Activated T-helper 17 cell treated with anti-CD3 and anti-CD28 coated beads, Interleukin-2, amount 50 U/mL, for 72 hours (primary cell): ENCODE measurements at regions not wholly inside any gene's neighbourhood (a gene's known extent, or its start where the extent isn't known, plus 50 kb on each side); places are given as distances from the start of the nearest gene placed in this dataset.
"Not testable (repeated sequence)": the region's sequence is repeated elsewhere in the genome, so short reads cannot be mapped to it uniquely, and the experiment has no call there.

Experiments used
- ATAC-seq: fragments of 150-1000 bp; cut with Tn5 transposase; replicated peaks from 2 replicates; pipeline ENCODE4 v1.10.0; 2021; ENCODE audit warnings: mild to moderate bottlenecking, moderate library complexity
- H3K27ac Mint-ChIP-seq: one replicate; pipeline ENCODE4 v1.8.0; 2022; ENCODE audit warnings: mixed read lengths
- H3K27me3 Mint-ChIP-seq: one replicate; pipeline ENCODE4 v1.8.0; 2022; ENCODE audit warnings: mixed read lengths
- H3K36me3 Mint-ChIP-seq: one replicate; pipeline ENCODE4 v1.8.0; 2022; ENCODE audit warnings: low read depth, mild to moderate bottlenecking, mixed read lengths
- H3K4me1 Mint-ChIP-seq: one replicate; pipeline ENCODE4 v1.8.0; 2022; ENCODE audit warnings: mixed read lengths
- H3K4me3 Mint-ChIP-seq: one replicate; pipeline ENCODE4 v1.8.0; 2022; ENCODE audit warnings: mild to moderate bottlenecking, mixed read lengths
- H3K9me3 Mint-ChIP-seq: one replicate; pipeline ENCODE4 v1.8.0; 2022; ENCODE audit warnings: mixed read lengths

DNA sequence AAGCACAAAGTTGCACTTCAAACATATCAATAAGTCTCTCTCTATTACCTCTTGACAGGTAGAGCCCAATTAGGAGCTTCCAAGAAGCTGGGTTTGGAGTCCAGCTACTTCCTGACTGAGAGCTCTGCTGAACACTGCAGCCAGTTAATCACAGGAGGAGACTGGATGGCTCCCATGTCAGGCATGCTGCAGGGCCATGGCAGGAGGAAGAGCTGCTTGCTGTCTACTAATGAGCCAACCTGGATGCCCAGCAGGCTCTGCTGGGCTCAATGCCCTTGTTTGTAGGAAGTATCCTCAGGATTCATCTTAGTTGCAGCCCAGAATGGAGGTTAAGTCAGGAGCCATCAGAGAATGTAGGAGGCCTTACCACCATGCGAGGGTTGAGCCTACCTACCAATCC is 91.9 kb downstream of the TMEM215 start:
- Mint-ChIP-seq H3K4me1 (no peaks in the 10 kb centered on the region), H3K36me3 (no peaks in the 10 kb centered on the region), H3K27ac (no peak overlapping the region), H3K27me3 (peaks cover 8% of the 10 kb centered on the region), H3K4me3 (no peak overlapping the region), H3K9me3 (no peaks in the 10 kb centered on the region)
- no peak for ATAC-seq

DNA sequence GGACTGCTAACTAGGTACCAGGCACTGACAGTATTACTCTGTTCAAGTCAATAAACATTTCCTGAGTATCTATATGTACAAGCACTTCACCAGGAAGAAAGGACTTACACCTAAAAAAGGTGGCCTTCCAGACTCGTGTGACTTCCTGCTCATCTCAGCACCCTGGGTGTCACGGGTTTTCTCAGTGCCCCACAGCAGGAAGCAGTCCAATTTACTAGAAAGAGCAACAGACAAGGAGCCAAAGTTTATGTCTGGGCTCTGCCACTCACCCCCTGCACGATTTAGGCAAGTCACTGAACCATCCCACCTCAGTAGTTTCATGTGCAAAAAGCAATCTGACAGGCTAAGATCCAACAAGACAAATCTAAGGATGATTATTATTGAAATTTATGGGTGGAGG is 92.4 kb downstream of the TMEM215 start:
- Mint-ChIP-seq H3K4me3 (no peak overlapping the region), H3K27me3 (peaks cover 8% of the 10 kb centered on the region), H3K36me3 (no peaks in the 10 kb centered on the region), H3K9me3 (no peaks in the 10 kb centered on the region), H3K27ac (no peak overlapping the region), H3K4me1 (no peaks in the 10 kb centered on the region)
- ATAC-seq, result no peak

DNA sequence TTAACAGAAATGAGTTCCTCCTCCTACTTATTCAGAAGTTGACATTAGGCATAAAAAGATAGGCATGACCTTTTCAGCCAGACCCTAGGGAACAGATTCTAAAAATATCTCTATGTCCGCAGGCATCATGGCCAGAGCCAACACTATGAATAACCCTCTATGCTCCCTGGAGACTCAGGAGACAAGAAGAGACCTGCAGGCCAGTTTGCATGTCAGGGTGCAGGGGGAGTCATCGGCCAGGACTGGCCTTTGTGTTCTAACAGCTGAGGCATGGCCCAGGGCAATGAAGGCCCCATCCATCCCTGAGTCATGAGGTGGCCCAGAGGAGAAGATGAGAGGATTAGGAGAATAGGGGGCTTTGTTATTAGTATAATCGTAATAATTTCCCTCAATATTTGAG is 93.8 kb downstream of the TMEM215 start:
- H3K27me3 Mint-ChIP-seq, result peaks cover 8% of the 10 kb centered on the region
- no peak overlapping the region for H3K4me3 Mint-ChIP-seq
- no peaks in the 10 kb centered on the region for H3K9me3 Mint-ChIP-seq
- no peaks in the 10 kb centered on the region for H3K4me1 Mint-ChIP-seq
- H3K36me3 Mint-ChIP-seq, result no peaks in the 10 kb centered on the region
- ATAC-seq, result no peak
- H3K27ac Mint-ChIP-seq, result no peak overlapping the region

DNA sequence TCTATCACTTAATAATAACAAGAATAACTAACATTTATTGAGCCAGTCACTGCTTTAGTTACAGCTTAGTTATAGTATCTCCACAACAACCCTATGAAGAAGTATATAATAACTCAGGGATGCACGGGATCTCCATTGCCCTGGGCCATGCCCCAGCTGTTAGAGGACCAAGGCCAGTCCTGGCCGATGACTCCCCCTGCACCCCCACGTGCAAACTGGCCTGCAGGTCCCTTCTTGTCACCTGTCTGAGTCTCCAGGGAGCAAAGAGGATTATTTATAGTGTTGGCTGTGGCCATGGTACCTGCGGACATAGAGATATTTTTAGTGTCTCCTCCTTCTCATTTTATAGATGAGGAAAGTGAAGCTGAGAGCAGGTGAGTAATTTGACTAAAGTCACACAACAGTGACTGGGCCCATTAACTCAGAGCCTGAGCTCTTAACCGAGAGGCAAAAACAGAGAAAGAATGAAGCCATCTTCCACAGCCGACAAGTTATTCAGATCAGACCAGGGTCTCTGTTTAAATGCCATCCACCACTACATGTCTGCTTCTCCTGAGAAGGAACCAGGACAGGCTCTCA is 94.4 kb downstream of the TMEM215 start:
- Mint-ChIP-seq H3K9me3 (no peaks in the 10 kb centered on the region), H3K4me3 (no peak overlapping the region), H3K27ac (no peak overlapping the region), H3K36me3 (no peaks in the 10 kb centered on the region), H3K4me1 (no peaks in the 10 kb centered on the region), H3K27me3 (peaks cover 8% of the 10 kb centered on the region)
- no peak for ATAC-seq

DNA sequence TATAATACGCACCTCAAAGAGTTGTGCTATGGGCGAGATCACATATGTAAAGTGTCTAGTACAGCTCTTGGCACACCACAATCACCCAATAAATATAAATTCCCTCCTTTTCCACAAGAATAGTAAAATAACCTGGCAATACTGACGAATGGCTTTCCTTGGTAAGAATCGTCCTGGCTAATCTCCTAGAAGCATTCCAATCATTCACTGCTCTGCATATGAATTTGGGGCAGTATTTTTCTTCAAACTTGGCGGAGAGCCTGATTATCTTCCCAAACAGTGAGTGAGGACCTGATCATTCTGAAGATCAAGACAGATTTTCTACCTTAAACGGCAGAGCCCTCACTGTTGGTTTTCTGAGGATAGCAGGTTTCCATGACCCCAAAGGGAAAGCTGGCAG is 96.0 kb downstream of the TMEM215 start:
- Mint-ChIP-seq H3K9me3 (no peaks in the 10 kb centered on the region), H3K36me3 (no peaks in the 10 kb centered on the region), H3K27me3 (peaks cover 8% of the 10 kb centered on the region), H3K4me3 (no peak overlapping the region), H3K27ac (no peak overlapping the region), H3K4me1 (no peaks in the 10 kb centered on the region)
- no peak for ATAC-seq

DNA sequence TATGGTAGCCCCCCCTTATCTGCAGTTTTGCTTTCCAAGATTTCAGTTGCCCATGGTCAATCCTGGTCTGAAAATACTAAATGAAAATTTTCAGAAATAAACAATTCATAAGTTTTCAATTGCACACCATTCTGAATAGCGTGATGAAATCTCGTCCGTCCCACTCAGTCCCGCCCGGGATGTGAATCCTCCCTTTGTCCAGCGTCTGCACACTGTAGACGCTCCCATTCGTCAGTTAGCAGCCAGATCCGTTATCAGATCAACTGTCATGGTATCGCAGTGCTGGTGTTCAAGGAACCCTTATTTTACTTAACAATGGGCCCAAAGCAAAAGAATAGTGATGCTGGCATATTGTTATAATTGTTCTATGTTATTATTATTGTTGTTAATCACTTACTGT is 98.6 kb downstream of the TMEM215 start:
- Mint-ChIP-seq H3K36me3 (no peaks in the 10 kb centered on the region), H3K9me3 (no peaks in the 10 kb centered on the region), H3K27me3 (peaks cover 1% of the 10 kb centered on the region), H3K4me1 (no peaks in the 10 kb centered on the region), H3K4me3 (no peak overlapping the region), H3K27ac (no peak overlapping the region)
- ATAC-seq, result no peak

DNA sequence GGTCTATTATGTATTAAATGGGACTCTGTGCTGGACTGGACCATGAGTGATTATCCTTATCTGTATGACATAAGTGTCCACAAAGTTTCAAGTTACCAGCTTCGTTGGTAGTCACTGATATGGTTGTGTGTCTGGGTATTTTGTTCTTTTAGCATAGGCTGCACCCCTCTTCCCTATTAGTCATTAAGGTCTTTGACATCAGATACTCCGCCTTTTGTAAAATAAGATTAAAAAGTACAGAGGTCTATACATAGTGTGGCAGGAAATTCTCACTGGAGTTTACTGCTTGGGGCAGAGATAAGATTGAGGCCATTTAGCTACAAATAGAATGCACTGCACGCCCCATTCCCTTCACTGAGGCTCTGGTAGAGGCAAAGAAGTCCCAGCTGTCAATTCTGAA is 99.4 kb downstream of the TMEM215 start:
- Mint-ChIP-seq H3K36me3 (no peaks in the 10 kb centered on the region), H3K27ac (no peak overlapping the region), H3K9me3 (no peaks in the 10 kb centered on the region), H3K4me3 (no peak overlapping the region), H3K27me3 (no peaks in the 10 kb centered on the region), H3K4me1 (no peaks in the 10 kb centered on the region)
- ATAC-seq, result no peak

DNA sequence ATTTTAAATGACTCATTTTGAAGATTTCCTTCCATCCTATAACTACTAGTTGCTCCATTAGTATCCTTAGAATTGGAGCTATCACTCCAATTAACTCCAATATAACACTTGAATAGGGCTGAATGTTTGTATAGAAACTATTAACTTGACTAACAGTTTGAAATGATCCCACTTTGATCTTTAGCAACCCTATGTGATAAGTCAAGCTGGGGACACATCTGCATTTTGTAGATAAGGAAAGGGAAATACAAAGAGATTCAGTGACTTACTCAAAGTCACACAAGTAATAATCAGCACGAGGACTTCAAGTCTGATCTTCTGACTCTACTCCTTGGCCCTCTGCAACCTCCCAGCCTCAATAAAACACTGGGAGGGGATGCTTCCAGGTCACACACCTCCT is 101.1 kb downstream of the TMEM215 start:
- H3K36me3 Mint-ChIP-seq, result no peaks in the 10 kb centered on the region
- no peaks in the 10 kb centered on the region for H3K27me3 Mint-ChIP-seq
- H3K9me3 Mint-ChIP-seq, result no peaks in the 10 kb centered on the region
- no peak overlapping the region for H3K27ac Mint-ChIP-seq
- H3K4me1 Mint-ChIP-seq, result no peaks in the 10 kb centered on the region
- H3K4me3 Mint-ChIP-seq, result no peak overlapping the region
- ATAC-seq, result no peak

DNA sequence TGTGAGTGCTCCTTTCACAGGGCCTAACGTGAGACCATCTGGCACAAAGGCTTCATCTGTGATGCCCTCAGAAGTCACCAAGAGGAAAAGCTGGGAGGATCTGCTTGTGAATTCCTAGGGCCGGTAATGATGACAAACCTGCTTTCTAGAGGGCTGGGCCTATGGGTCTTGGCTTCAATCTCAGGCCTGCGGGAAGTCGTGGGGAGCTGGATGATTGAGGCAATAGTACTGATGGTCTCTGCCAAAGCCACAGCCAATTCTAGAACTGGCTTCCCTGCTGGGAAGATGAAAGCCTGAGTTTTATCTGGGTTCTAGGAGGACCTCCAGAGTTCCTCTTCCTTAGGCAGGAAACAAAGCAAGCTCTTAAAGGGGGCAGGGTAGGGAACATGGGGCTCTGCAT is 102.7 kb downstream of the TMEM215 start:
- no peaks in the 10 kb centered on the region for H3K27me3 Mint-ChIP-seq
- no peaks in the 10 kb centered on the region for H3K4me1 Mint-ChIP-seq
- no peaks in the 10 kb centered on the region for H3K9me3 Mint-ChIP-seq
- ATAC-seq, result no peak
- no peak overlapping the region for H3K4me3 Mint-ChIP-seq
- H3K27ac Mint-ChIP-seq, result no peak overlapping the region
- H3K36me3 Mint-ChIP-seq, result no peaks in the 10 kb centered on the region

DNA sequence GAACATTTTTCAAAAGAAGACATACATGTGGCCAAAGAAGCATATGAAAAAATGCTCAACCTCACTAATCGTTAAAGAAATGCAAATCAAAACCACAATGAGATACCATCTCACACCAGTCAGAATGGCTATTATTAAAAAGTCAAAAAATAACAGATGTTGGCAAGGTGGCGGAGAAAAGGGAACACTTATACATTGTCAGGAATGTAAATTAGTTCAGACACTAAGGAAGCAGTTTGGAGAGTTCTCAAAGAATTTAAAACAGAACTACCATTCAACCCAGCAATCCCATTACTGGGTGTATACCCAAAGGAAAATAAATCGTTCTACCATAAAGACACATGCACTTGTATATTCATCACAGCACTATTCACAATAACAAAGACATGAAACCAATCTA is 106.9 kb downstream of the APTX start:
- H3K4me1 Mint-ChIP-seq, H3K9me3 Mint-ChIP-seq, ATAC-seq, H3K36me3 Mint-ChIP-seq, H3K27ac Mint-ChIP-seq, H3K4me3 Mint-ChIP-seq, H3K27me3 Mint-ChIP-seq: not testable (repeated sequence)

DNA sequence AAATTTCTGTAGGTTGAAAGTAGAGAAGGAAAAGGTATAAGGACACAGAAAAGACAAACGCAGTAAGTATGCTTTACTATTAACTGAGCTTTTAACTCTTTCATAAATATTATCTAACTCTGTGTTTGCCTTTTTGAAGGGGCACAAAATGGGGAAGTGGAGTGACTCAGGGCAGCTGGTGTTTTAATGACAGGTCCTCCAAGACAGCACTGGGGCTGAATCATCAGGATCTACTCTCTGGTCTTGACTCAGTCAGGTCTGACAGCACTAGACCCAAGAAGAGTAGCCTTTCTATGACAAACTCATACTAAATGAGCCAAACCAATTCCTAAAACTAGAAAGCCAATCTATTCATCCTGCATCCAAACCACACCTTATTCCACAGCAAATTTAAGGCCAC is 102.2 kb downstream of the APTX start:
- H3K4me1 Mint-ChIP-seq, result no peaks in the 10 kb centered on the region
- no peaks in the 10 kb centered on the region for H3K9me3 Mint-ChIP-seq
- no peaks in the 10 kb centered on the region for H3K36me3 Mint-ChIP-seq
- H3K4me3 Mint-ChIP-seq, result no peak overlapping the region
- peak; percentile 68 for ATAC-seq
- H3K27ac Mint-ChIP-seq, result no peak overlapping the region
- H3K27me3 Mint-ChIP-seq, result peaks cover 12% of the 10 kb centered on the region

DNA sequence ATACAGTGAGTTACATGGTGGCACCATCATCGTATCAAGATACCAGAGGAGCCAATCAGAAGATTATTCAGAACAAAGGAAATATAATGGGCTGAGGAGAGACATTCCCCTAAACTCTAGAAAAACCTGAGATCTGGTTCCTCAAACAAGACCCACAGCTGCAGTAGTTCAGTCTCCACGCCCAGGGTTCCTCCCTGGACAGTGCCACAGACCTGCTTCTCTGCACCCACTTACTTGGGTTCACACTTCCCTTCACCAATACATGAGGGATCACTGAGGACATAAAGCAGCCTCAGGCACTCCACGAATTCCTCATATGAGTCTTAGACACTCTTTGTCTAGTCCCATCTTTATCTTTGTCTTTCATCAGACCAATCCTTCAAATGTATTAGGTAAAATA is 101.7 kb downstream of the APTX start:
- ATAC-seq, result no peak

DNA sequence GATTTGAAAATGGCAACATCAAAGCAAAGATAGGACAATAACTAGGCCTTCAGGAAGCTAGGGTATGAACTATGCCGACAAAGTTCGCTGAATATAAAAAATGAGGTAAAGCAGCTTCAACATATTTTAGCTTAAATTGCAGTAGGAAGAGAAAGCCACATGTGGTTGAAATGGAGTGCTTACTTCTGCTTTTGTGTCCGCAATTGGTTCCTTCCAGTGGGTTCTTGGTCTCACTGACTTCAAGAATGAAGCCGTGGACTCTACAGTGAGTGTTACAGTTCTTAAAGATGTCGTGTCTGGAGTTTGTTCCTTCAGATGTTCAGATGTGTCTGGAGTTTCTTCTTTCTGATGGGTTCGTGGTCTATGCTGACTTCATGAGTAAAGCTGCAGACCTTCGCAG is 95.2 kb downstream of the APTX start:
- no peaks in the 10 kb centered on the region for H3K9me3 Mint-ChIP-seq
- H3K4me1 Mint-ChIP-seq, result no peaks in the 10 kb centered on the region
- no peaks in the 10 kb centered on the region for H3K36me3 Mint-ChIP-seq
- peaks cover 16% of the 10 kb centered on the region for H3K27me3 Mint-ChIP-seq
- no peak overlapping the region for H3K27ac Mint-ChIP-seq
- ATAC-seq, result no peak
- no peak overlapping the region for H3K4me3 Mint-ChIP-seq

More for the DNA sequence above, 101.7 kb downstream of the APTX start:
- H3K36me3 Mint-ChIP-seq, result no peaks in the 10 kb centered on the region
- H3K27me3 Mint-ChIP-seq, result peaks cover 10% of the 10 kb centered on the region
- H3K4me1 Mint-ChIP-seq, result no peaks in the 10 kb centered on the region
- no peaks in the 10 kb centered on the region for H3K9me3 Mint-ChIP-seq
- no peak overlapping the region for H3K27ac Mint-ChIP-seq
- no peak overlapping the region for H3K4me3 Mint-ChIP-seq

DNA sequence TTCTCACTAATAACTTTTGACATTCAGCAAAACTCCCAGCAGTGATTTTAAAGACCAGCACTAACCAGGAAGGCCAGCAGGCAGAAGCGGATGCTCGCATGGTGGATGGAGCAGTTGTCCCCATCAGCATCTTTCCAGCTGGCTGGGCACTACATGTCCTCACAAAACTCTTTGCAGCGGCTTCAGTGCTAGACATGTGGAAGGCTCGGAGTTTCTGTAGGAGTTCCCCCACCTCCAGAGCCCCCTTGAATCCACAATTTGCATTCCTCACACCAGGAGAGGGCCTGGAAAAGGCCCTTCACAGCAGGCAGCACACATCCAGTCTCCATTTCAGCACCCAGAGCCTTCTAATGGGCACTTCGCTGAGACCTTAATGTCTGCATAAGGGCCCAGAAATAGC is 85.6 kb downstream of the APTX start:
- Mint-ChIP-seq H3K9me3 (no peaks in the 10 kb centered on the region), H3K27ac (no peak overlapping the region), H3K4me1 (no peaks in the 10 kb centered on the region), H3K36me3 (no peaks in the 10 kb centered on the region), H3K27me3 (peaks cover 3% of the 10 kb centered on the region), H3K4me3 (no peak overlapping the region)
- no peak for ATAC-seq

DNA sequence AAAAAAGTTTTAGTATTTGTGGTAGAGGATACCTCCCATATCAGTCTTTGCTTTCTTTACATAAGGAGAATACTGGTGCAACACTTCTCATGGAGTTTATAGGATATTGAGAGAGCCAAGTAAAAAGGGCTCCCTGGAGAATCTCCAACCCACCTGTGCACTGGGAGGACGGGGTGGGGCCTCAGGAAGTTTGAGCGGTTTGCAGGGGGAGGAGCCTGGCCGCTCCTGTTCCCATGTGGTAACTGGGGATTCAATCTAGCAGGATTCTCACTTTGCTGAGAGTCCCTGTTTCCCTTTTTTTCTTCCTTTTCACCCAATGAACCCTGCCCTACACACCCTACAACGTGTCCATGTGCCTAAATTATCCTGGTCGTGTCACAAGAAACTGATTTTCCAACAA is 82.8 kb downstream of the APTX start:
- no peak overlapping the region for H3K27ac Mint-ChIP-seq
- H3K27me3 Mint-ChIP-seq, result no peaks in the 10 kb centered on the region
- H3K4me3 Mint-ChIP-seq, result no peak overlapping the region
- H3K36me3 Mint-ChIP-seq, result no peaks in the 10 kb centered on the region
- H3K4me1 Mint-ChIP-seq, result no peaks in the 10 kb centered on the region
- no peaks in the 10 kb centered on the region for H3K9me3 Mint-ChIP-seq
- no peak for ATAC-seq
